Aorta (tissue), 5 donors: ENCODE measurements at regions not wholly inside any gene's neighbourhood (a gene's known extent, or its start where the extent isn't known, plus 50 kb on each side); places are given as distances from the start of the nearest gene placed in this dataset.

Experiments used
- ATAC-seq: fragments of 200-7000 bp; cut with Tn5 transposase; one replicate; pipeline ENCODE4 v1.9.1; 2022; ENCODE audit warnings: moderate library complexity; ENCODE audit not compliant: low FRiP score
- DNase-seq, 2 donors: peaks; one replicate each; pipeline ENCODE4 v3.0.0-alpha.2; 2020
- H3K27ac ChIP-seq, 2 donors: one replicate each; pipeline ENCODE4 v1.5.1; 2013; ENCODE audit warnings: low read length in 2 of 2, mild to moderate bottlenecking in 2 of 2, moderate library complexity in 2 of 2, control low read depth in 1 of 2, inconsistent platforms in 1 of 2, low read depth in 1 of 2
- H3K27me3 ChIP-seq, 2 donors: one replicate each; pipeline ENCODE4 v1.6.1; 2013; ENCODE audit warnings: control low read depth in 1 of 2, low read length in 1 of 2, mild to moderate bottlenecking in 1 of 2, moderate library complexity in 1 of 2; ENCODE audit not compliant: insufficient read depth in 2 of 2, control insufficient read depth in 1 of 2
- H3K36me3 ChIP-seq, 2 donors: one replicate each; pipeline ENCODE4 v1.6.1; 2013; ENCODE audit warnings: control low read depth in 1 of 2, low read length in 1 of 2, mild to moderate bottlenecking in 1 of 2; ENCODE audit not compliant: insufficient read depth in 2 of 2, control insufficient read depth in 1 of 2
- H3K4me1 ChIP-seq, 2 donors: one replicate each; pipeline ENCODE4 v1.6.1; 2013; ENCODE audit warnings: low read length in 2 of 2, control low read depth in 1 of 2, mild to moderate bottlenecking in 1 of 2, moderate library complexity in 1 of 2; ENCODE audit not compliant: insufficient read depth in 2 of 2, control insufficient read depth in 1 of 2
- H3K4me3 ChIP-seq, 2 donors: one replicate each; pipeline ENCODE4 v1.5.1; 2013; ENCODE audit warnings: low read length in 2 of 2, control low read depth in 1 of 2, mild to moderate bottlenecking in 1 of 2
- H3K9me3 ChIP-seq: one replicate; pipeline ENCODE4 v1.6.1; 2013; ENCODE audit warnings: mild to moderate bottlenecking, low read length; ENCODE audit not compliant: control insufficient read depth
- WGBS, 2 donors: extraction: QIAGEN DNeasy Blood & Tissue Kit; methylation state at CpG; one replicate each; pipeline ENCODE4 v1.1.7; 2013; 5-methylcytosine and 5-hydroxymethylcytosine counted together
- intact Hi-C, 2 donors: fragments of 100-400 bp; cut with DNase I; formaldehyde crosslinking; loops; one replicate each; pipeline versions ENCODE4 v1.14.2 to v1.15.0; 2022
- donor health status: healthy with polysubstance abuse.
- donor health status: Bipolar disorder and iron deficiency.
- donor health status: DM: no; HTN: no; CAD: no.
- donor health status: DM: no; HTN: no; CAD: no.
- donor health status: DM: yes; HTN: yes; CAD: no.

DNA sequence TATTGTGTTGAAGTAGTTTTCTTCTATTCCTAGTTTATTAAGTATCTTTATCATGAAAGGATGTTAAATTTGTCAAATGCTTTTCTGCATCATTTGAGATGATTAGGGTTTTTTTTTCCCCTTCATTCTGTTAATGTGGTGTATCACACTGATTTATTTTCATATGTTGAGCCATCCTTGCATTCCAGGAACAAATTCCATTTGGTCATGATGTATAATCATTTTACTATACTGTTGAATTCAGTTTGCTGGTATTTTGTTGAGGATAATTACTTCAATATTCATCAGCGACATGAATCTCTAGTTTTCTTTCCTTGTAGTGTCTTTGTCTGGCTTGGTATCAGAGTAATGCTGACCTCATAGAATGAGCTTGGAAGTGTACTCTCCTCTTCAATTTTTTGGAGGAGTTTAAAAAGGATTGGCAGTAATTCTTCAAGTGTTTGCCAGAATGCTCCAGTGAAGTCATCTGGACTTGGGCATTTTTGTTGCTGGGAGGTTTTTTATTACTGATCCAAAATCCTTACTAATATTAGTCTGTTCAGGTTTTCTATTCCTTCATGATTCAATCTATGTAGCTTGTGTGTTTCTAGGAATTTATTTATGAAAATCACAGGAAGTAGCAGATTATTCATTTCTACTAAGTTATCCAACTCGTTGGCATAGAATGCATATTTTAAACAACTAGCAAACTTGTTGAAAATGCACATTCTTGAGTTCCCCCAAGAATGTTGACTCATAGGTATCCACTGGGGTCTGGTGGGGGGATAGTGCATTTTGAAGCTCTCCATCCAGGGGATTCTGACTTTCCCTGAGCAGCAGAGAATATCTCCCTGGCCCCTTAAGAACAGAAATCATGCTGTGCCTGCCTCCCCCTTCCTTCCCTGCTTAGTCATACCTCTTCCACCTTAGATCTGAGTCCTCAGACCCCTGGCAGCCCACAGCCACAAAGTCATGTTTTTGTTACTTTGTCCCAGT is 187.1 kb downstream of the BMP7 start:
- Histone ChIP-seq H3K9me3 (peaks cover 12% of the 10 kb centered on the region), H3K4me1 (no peaks in the 10 kb centered on the region), H3K27ac (no peak overlapping the region), H3K36me3 (no peaks in the 10 kb centered on the region), H3K4me3 (no peak overlapping the region), H3K27me3 (no peaks in the 10 kb centered on the region)
- WGBS, 2 donors, result 42 to 54% methylated on average over 2 of the region's 2 CpGs
- intact Hi-C loops, result no loop called here
- ATAC-seq, result no peak
- DNase-seq, result no peak

GRCh38 chr20:57080796-57081195 is 185.6 kb downstream of the BMP7 start:
- no peaks in the 10 kb centered on the region for H3K36me3 ChIP-seq
- H3K27me3 ChIP-seq, result no peaks in the 10 kb centered on the region
- DNase-seq (no peak), ATAC-seq (no peak)
- H3K9me3 ChIP-seq, result peaks cover 7% of the 10 kb centered on the region
- intact Hi-C loops, result no loop called here
- H3K4me3 ChIP-seq, result no peak overlapping the region
- H3K27ac ChIP-seq, result no peak overlapping the region
- H3K4me1 ChIP-seq, result no peaks in the 10 kb centered on the region

DNA sequence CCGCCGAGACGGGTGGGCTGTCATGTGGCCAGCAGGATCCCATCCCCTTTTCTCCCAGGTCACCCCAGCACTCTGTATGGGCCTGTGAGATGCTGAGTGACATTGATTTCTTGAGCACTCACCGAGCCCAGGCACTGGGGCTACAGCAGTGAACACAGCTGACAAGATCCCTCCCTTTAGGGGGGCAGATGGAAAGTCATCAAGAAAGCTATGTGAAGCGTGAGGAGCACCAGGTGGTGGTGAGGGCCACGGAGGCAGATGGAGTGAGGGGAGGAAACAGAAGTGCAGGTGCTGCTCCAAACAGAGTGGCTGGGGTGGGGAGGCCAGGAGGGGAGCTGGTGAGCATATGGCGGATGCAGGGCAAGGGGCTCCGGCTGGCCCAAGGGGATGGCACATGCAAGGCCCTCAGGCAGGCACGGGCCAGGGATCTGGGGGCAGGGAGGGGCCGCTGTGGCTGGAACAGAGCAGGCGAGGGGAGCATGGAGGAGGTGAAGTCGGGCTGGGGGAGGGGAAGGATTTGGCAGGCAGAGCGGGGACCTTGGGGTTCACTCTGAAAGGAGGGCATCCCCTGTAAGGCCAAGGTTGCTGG is 184.0 kb downstream of the BMP7 start:
- no peak for DNase-seq
- H3K4me3 ChIP-seq, result no peak overlapping the region
- H3K36me3 ChIP-seq, result no peaks in the 10 kb centered on the region
- intact Hi-C loops, result no loop called here
- H3K27me3 ChIP-seq, result no peaks in the 10 kb centered on the region
- no peak for ATAC-seq
- no peaks in the 10 kb centered on the region for H3K4me1 ChIP-seq
- peaks cover 4% of the 10 kb centered on the region for H3K9me3 ChIP-seq
- H3K27ac ChIP-seq, result no peak overlapping the region
- 66 to 73% methylated on average over 13 of the region's 13 CpGs for WGBS, 2 donors

- peaks cover 4% of the 10 kb centered on the region for H3K9me3 ChIP-seq
- DNase-seq (no peak), ATAC-seq (no peak)
- intact Hi-C loops, result no loop called here
- no peak overlapping the region for H3K4me3 ChIP-seq
- no peaks in the 10 kb centered on the region for H3K4me1 ChIP-seq
- no peaks in the 10 kb centered on the region for H3K36me3 ChIP-seq
- no peaks in the 10 kb centered on the region for H3K27me3 ChIP-seq
- H3K27ac ChIP-seq, result no peak overlapping the region
- WGBS, 2 donors, result 86 to 92% methylated on average over 9 of the region's 9 CpGs
Observed at GRCh38 chr20:57083072-57083471, 183.4 kb downstream of the BMP7 start.

DNA sequence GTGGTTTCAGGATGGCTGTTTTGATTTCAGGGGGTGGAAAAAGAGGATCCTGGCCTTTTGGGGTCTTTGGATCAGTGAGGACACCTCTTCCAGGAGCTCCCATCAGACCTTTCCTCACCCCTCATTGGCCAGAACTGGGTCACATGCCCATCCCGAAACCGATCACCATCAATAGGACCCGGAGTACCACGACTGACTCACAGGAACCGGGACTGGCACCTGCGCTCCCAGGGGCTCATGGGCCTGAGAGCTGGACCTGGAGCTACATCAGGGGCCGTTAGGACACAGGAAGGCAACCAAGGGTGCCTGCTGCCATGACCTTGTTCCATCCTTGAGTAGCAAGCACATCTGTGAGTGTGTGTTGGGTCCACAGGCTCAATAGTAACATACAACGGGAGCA is 180.4 kb downstream of the BMP7 start:
- H3K4me3 ChIP-seq, result no peak overlapping the region
- H3K27me3 ChIP-seq, result no peaks in the 10 kb centered on the region
- intact Hi-C loops, result no loop called here
- ATAC-seq (no peak), DNase-seq (no peak)
- H3K4me1 ChIP-seq, result no peaks in the 10 kb centered on the region
- H3K9me3 ChIP-seq, result peaks cover 4% of the 10 kb centered on the region
- no peak overlapping the region for H3K27ac ChIP-seq
- 85 to 87% methylated on average over 8 of the region's 8 CpGs for WGBS, 2 donors
- no peaks in the 10 kb centered on the region for H3K36me3 ChIP-seq

GRCh38 chr20:57087102-57087501 is 179.3 kb downstream of the BMP7 start:
- intact Hi-C loops, result no loop called here
- no peaks in the 10 kb centered on the region for H3K36me3 ChIP-seq
- no peak overlapping the region for H3K4me3 ChIP-seq
- DNase-seq (no peak), ATAC-seq (no peak)
- H3K9me3 ChIP-seq, result peaks cover 4% of the 10 kb centered on the region
- no peaks in the 10 kb centered on the region for H3K27me3 ChIP-seq
- no peaks in the 10 kb centered on the region for H3K4me1 ChIP-seq
- WGBS, 2 donors, result 56 to 68% methylated on average over 16 of the region's 16 CpGs
- H3K27ac ChIP-seq, result no peak overlapping the region

DNA sequence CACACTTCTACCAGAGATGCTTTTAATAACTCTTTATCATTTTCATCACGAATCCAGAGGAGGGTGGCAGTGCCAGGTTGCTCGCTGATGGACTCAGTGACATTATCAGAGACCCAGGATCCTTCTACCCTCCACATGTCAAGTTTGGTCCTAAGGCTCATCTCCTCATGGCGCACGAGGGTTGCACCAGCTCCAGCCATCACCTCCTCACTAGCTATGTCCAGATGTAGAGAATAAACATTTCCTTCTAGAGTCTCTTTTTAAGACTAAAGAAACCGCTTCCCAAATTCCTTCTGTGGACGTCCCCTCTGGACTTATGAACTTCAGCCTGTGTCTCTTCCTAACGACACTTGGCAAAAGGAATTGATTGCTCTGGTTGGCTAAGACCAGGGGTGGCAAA is 178.7 kb downstream of the BMP7 start:
- WGBS, 2 donors, result 83 to 84% methylated on average over 7 of the region's 7 CpGs
- Histone ChIP-seq H3K4me3 (no peak overlapping the region), H3K9me3 (peaks cover 4% of the 10 kb centered on the region), H3K36me3 (no peaks in the 10 kb centered on the region), H3K27me3 (no peaks in the 10 kb centered on the region), H3K4me1 (no peaks in the 10 kb centered on the region), H3K27ac (no peak overlapping the region)
- DNase-seq (no peak), ATAC-seq (no peak)
- intact Hi-C loops, result no loop called here

DNA sequence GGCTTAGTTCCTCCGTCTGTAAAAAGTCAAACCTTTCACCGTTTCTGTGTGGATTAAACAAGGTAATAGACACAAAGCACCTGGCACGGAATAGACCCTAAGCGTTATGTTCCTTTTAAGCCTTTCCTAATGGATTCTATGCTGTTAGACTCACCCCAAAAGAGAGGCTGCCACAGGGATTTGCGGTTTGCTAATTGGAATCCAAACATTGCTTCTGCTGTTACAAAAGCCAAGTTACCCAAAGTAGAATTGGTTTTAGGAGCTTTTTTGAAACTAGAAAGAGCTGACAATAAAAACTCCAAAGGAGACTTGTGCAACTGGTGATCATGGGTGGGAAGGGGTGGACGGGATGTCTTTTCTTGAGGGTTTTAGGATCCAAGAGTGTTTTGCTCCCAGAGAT is 178.0 kb downstream of the BMP7 start:
- WGBS, 2 donors, result 34 to 36% methylated on average over 6 of the region's 6 CpGs
- no peaks in the 10 kb centered on the region for H3K27me3 ChIP-seq
- no peak for DNase-seq

GRCh38 chr20:57089699-57090144 is 176.7 kb downstream of the BMP7 start:
- Histone ChIP-seq H3K36me3 (no peaks in the 10 kb centered on the region), H3K9me3 (peaks cover 2% of the 10 kb centered on the region), H3K27ac (no peak overlapping the region), H3K4me3 (no peak overlapping the region), H3K4me1 (no peaks in the 10 kb centered on the region), H3K27me3 (no peaks in the 10 kb centered on the region)
- intact Hi-C loops, result no loop called here
- DNase-seq (peak; percentile 60 to 83), ATAC-seq (peak; percentile 46)
- WGBS, 2 donors, result 16 to 17% methylated on average over 12 of the region's 12 CpGs

More for the DNA sequence above, 178.0 kb downstream of the BMP7 start:
- Histone ChIP-seq H3K4me3 (no peak overlapping the region), H3K4me1 (no peaks in the 10 kb centered on the region), H3K27ac (no peak overlapping the region), H3K36me3 (no peaks in the 10 kb centered on the region), H3K9me3 (peaks cover 2% of the 10 kb centered on the region)
- intact Hi-C loops, result no loop called here
- ATAC-seq, result no peak
